ENCODE measurements at regions not wholly inside any gene's neighbourhood (a gene's known extent, or its start where the extent isn't known, plus 50 kb on each side); places are given as distances from the start of the nearest gene placed in this dataset.

- H3K27ac ChIP-seq, result no peak overlapping the region
- no peak for TF ChIP-seq CTCF (IDR thresholded peaks at IDR 0.05)
- no peak for TF ChIP-seq POLR2A (IDR thresholded peaks at IDR 0.05)
- intact Hi-C loops (cut with DNase I), result no loop called here
- no peaks in the 10 kb centered on the region for H3K36me3 ChIP-seq (replicated peaks in 1 of 2)
- H3K27me3 ChIP-seq, result no peaks in the 10 kb centered on the region
- H3K4me3 ChIP-seq, result no peak overlapping the region
- WGBS, 4 donors, result 83 to 98% (median 90%) methylated on average over 2 of the region's 2 CpGs
- H3K9me3 ChIP-seq (replicated peaks in 1 of 3), result no peaks in the 10 kb centered on the region
- DNase-seq, result no peak
- H3K4me1 ChIP-seq (replicated peaks in 1 of 2), result peaks cover 0 to 6% of the 10 kb centered on the region in 2 donors
Measured at GRCh38 chr10:30560326-30560725, 69.2 kb downstream of the LYZL2 start.

GRCh38 chr10:30559180-30559579 is 70.4 kb downstream of the LYZL2 start:
- TF ChIP-seq POLR2A (IDR thresholded peaks at IDR 0.05) (no peak), CTCF (IDR thresholded peaks at IDR 0.05) (no peak)
- H3K27ac ChIP-seq, result no peak overlapping the region
- no peaks in the 10 kb centered on the region for H3K27me3 ChIP-seq
- 66 to 91% (median 72%) methylated on average over 9 of the region's 9 CpGs for WGBS, 4 donors
- intact Hi-C loops (cut with DNase I), result no loop called here
- no peaks in the 10 kb centered on the region for H3K36me3 ChIP-seq (replicated peaks in 1 of 2)
- DNase-seq, result no peak
- no peak overlapping the region for H3K4me3 ChIP-seq
- H3K4me1 ChIP-seq (replicated peaks in 1 of 2), result peaks cover 6% of the 10 kb centered on the region in 2 donors
- no peaks in the 10 kb centered on the region for H3K9me3 ChIP-seq (replicated peaks in 1 of 3)

- no peaks in the 10 kb centered on the region for H3K36me3 ChIP-seq (replicated peaks in 1 of 2)
- TF ChIP-seq CTCF (IDR thresholded peaks at IDR 0.05) (no peak), POLR2A (IDR thresholded peaks at IDR 0.05) (no peak)
- peak overlapping the region in 2 of 5 donors; percentile 45 to 76 for H3K27ac ChIP-seq
- no peak for DNase-seq
- no peaks in the 10 kb centered on the region for H3K9me3 ChIP-seq (replicated peaks in 1 of 3)
- H3K27me3 ChIP-seq, result no peaks in the 10 kb centered on the region
- peaks cover 6 to 12% of the 10 kb centered on the region in 2 donors for H3K4me1 ChIP-seq (replicated peaks in 1 of 2)
- intact Hi-C loops (cut with DNase I), result no loop called here
- no peak overlapping the region for H3K4me3 ChIP-seq
- WGBS, 4 donors, result 84 to 88% (median 85%) methylated on average over 14 of the region's 14 CpGs
Measured at GRCh38 chr10:30558411-30558810, 71.1 kb downstream of the LYZL2 start.

GRCh38 chr10:30557884-30558283 is 71.7 kb downstream of the LYZL2 start:
- no peak for TF ChIP-seq CTCF (IDR thresholded peaks at IDR 0.05)
- no peak for TF ChIP-seq POLR2A (IDR thresholded peaks at IDR 0.05)
- intact Hi-C loops (cut with DNase I), result no loop called here
- WGBS, 4 donors, result 40 to 63% (median 46%) methylated on average over 7 to 8 of the region's 8 CpGs
- Histone ChIP-seq H3K4me3 (no peak overlapping the region), H3K27ac (peak overlapping the region in 3 of 5 donors; percentile 45 to 76 (median 48)), H3K4me1 (replicated peaks in 1 of 2) (peaks cover 6 to 17% of the 10 kb centered on the region in 2 donors), H3K9me3 (replicated peaks in 1 of 3) (no peaks in the 10 kb centered on the region), H3K27me3 (no peaks in the 10 kb centered on the region), H3K36me3 (replicated peaks in 1 of 2) (no peaks in the 10 kb centered on the region)
- DNase-seq, result peak in 3 of 7 donors; percentile 29 to 48 (median 30)

Measured in adrenal gland (tissue), 9 donors.